CD4-positive, alpha-beta T cell treated with Interleukin-17A for 4 hours (primary cell): ENCODE measurements at regions not wholly inside any gene's neighbourhood (a gene's known extent, or its start where the extent isn't known, plus 50 kb on each side); places are given as distances from the start of the nearest gene placed in this dataset.

ENCODE experiments used
- DNase-seq: peaks from one replicate; pipeline ENCODE4 v3.0.0-alpha.2; 2020; ENCODE audit warnings: mixed read lengths

DNA sequence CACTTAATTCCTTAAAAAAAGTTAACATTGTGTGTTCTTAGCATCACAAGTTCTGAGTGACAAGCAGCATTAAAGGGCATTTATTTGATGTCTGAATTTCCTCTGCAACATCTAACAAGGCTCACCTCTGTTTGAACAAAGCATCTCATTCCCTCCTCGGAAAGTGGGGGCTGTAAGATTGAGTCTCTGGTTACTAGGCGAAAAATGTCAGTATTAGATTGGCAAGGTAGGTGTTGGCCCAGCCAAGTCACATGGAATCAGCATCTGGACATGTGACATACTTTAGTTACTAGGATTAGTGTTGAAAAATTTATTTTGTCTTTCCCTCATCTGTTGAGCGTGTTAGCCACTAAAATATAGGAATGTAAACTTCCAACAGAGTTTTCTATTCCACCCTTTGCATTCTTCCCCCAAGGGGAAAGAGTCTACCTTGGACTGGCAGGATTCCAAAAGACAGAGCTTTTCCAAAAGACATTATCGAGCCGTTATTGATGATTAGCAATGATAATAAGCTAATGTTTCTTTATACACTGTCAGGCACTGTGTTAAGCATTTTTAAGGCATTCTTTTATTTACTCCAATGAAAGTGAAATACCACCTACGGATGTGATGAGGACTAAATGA lies 194.9 kb upstream of the BTG1 start:
- DNase-seq, result no peak

DNA sequence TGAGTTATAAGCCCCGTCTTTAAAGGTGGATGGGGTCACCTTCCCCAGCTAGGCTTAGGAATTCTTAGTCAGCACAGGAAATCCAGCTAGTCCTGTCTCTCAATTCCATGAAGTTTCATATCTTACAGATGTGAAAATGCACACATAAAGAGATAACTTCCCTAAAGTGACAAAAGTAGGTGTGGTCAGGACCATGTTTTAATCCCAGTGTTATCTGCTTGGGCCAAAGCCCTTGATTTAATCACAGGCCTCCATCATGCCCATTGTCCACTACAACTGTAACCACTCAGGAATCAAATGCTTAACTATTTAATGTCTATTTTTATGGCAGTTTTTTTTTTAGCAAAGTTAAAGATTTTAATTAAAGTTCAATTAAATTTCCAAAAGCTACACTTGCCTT lies 194.4 kb upstream of the BTG1 start:
- no peak for DNase-seq

DNA sequence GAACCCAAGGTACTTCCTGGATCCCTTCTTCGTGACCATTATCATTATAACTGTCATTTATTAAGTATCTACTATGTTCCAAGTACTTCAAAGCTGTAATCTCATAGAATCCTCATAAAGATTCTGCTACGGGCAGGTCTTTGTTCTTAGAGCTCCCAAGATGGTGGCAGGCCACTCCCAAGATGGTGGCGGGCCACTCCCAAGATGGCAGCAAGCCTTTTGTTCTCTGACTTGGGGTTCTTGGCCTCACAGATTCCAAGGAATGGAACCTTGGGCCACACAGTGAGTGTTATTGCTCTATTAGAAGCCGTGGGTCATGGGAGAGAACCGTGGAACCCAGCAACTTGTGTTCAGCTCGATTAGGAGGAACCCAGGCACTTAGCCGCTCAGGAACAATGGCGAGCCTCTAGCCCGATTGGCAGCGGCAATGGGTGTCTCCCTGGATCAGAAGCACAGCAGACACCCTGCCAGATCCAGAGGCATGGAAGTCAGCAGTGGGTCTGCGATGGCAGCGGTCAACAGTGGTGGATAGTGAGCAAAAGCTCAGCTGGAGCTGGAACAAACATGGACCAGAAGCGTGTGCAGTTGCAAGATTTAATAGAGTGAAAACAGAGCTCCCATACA lies 193.7 kb upstream of the BTG1 start:
- DNase-seq, result no peak

DNA sequence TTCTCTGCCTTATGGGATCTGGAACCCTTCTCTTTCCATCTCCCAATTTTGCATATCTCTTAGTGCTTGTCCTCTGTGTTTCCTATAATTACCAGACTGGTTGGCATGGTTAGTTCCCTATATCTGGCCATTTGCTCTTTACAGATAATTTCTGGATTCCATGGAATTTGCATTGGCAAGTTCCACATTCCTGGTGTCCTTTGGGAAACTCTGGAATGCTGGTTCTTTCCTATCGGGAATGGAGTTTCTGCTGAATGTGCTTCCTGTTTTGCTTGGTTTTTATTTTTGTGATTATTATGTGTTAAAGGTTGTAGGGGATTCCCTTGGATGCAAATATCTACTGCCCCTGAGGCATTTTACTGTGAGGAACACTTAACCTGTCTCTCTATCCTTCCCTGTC lies 193.0 kb upstream of the BTG1 start:
- DNase-seq, result no peak

DNA sequence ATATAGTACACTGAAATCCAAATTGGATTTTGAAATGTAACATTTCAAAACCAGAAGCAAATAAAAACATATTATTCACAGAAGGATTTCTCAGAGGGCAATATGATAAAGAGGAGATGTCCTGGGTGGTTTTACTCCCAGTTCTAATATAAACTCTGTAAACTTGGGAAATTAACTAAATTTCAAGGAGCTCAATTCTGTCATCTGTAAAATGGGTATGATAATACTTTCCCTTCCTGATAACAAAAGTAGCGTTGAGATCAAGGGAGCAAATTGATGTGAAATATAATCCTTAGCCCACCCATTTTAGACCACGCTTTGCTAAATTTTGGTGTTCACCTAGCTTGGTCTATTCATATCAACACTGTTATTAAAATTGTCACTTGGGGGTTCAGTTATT lies 192.5 kb upstream of the BTG1 start:
- DNase-seq, result no peak

DNA sequence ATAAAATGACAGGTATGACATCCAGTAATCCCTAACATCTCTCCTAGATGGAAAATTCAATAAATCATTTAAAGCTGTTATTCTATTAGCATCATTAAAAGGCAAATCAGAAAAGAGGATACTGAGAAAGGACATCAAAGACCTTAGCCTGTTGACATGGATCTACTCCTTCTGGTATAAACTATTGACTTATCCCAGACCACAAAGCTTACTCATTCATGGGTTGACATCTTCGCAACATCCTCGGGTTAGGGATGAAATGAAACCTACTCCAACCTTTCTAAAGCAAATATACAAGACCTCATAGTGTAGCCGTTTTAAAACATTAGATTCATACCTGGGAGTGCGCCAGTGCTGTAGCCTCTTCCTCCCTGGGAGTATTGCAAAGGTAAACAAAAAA lies 191.5 kb upstream of the BTG1 start:
- DNase-seq, result no peak

DNA sequence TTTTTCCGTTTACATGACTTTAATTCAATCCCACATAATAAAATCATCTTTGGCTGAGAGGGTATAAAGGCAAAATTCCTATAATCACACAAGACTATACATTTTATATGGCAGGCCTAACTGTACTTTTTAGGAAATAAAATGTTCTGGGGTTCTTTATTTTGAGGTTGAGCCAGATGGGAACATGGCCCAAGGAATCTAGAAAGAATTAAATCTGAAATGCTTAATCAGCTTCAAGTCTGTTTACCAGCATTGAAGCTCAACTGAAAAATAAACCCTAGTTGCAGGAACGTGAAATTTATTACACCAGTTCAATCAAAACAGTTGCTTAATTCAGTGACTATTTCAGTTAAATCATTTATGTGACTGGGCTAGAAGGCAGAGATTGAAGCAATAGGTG lies 191.0 kb upstream of the BTG1 start:
- DNase-seq, result no peak

DNA sequence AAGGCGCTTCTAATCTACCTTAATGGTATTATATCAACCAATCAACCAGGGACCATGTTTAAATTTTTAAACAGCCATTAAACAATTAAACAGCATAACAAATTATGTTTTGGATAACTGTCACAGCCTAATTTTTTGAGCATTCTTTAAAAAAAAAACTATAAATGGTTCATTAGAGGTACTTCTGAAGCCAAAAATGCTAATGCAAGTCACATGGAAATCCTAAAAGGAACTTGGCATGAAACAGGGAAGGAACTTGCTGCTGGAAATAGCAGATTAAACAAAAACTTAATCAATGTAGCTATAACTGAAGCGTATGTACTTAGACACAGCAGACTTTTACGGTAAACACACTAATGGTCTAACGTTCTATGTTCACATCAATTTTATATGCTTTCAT lies 190.2 kb upstream of the BTG1 start:
- DNase-seq, result no peak

DNA sequence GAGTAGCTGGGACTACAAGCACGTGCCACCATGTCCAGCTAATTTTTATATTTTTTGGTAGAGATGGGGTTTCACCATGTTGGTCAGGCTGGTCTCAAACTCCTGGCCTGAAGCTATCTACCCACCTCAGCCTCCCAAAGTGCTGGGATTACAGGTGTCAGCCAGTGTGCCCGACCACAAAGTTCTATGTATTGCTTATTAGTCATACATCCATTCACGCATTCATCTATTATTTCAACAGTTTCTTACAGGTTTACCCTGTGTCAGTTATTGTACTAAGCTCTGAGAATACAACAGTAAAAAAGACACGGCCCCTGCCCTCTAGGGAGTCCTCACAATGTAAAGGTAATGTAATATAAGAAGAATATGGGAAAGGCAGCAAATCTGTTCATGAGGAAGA lies 188.9 kb upstream of the BTG1 start:
- DNase-seq, result no peak

DNA sequence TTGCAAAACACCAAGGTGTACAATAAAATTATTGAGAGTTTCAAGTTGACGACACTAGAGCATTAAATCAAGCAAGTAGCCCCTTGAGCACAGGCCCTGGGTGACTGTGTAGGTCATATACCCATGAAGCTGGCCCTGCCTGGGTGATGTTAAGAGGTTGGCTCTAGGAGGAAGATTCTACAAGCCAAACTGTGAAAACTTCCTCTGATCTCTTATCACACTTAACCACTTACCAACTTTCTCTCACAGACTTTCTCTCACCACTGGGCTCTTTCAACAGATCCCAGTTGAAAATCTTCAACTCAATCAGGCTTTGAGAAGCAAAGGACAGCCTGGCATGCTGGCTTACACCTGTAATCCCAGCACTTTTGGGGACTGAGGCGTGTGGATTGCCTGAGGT lies 186.9 kb upstream of the BTG1 start:
- peak; percentile 12 for DNase-seq

DNA sequence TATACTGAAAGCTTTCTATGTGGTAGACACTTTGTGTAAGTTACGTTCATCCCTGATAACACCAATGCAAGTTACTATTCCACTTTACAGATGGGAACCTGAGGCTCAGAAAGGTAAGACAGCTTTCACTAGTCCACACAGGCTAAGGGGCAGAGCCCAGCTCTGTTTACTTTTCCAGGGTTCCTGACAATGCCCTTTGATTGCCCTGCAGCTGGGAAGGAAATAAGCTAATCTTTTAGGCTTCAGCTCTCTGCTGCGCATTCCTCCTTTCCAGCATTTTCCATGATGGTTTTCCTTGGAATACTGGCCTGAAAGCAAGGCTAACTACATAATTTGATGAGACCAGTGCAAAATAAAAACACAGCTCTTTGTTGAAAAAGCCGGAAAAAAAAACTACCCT lies 185.7 kb upstream of the BTG1 start:
- no peak for DNase-seq

DNA sequence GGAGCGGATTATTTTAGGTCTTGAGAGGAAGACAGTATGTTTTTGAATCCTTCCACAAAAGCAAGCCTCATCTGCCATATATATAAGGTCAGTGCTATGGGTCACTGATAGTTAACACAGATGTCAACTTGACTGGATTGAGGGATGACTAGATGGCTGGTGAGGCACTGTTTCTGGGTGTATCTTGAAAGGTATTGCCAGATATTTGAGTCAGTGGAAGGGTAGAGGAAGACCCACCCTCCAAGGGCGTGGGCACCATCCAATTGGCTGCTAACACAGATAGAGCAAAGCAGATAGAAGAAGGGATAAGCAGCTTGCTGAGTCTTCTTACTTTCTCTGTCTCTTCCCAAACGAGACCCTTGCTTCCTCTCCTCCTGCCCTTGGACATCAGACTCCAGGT lies 185.0 kb upstream of the BTG1 start:
- no peak for DNase-seq

DNA sequence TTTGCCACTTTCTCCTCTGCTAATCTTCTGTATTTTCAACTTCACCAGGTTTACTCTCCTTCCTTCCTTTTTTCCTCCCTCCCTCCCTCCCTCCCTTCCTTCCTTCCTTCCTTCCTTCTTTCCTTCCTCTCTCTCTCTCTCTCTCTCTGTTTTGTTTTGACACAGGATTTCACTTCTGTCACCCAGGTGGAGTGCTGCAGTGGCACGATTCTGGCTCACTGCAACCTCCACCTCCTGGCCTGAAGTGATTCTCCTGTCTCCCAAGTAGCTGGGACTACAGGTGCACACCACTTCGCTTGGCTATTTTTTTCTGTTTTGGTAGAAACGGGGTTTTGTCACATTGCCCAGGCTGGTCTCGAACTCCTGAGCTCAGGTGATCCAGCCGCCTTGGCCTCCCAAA lies 181.2 kb upstream of the BTG1 start:
- DNase-seq, result no peak

DNA sequence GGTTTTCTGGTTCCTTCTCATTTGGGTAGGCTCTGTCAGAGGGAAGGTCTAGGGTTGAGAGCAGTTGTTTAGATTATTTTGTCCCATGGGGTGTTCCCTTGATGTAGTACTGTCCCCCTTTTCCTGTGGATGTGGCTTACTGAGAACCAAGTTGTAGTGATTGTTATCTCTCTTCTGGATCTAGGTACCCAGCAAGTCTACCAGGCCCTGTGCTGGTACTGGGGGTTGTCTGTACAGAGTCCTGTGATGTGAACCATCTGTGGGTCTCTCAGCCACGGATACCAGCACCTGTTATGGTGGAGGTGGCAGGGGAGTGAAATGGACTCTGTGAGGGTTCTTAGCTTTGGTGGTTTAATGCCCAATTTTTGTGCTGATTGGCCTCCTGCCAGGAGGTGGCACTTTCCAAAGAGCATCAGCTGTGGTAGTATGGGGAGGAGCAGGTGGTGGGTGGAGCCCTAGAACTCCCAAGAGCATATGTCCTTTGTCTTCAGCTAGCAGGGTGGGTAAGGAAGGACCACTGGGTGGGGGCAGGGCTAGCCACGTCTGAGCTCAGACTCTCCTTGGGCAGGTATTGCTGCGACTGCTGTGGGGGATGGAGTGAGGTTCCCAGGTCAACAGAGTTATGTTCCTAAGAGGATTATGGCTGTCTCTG lies 179.3 kb upstream of the BTG1 start:
- DNase-seq, result peak; percentile 13

DNA sequence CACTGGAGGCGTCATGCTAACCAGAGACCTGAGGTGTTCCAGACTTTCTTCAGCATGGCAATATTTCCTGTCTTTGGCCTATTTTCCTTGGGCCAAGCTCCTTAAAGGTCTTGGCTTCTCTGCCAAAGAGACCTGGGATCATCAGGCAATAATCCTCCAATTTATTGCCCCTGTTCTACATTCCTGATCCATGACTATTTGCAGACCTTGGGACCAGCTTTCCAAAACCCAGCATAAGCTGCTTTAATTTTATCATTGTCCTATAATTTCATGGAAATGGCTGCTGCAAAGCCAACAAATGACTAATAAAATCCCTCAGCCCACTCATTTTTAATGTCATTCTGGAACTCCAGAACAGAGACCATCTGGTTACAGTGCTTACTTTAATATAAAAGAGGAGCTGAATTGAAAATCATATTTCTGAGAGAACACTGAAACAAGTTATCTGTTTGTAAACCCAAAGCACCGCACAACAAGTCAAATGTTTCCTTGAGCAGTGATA lies 166.9 kb upstream of the BTG1 start:
- no peak for DNase-seq

DNA sequence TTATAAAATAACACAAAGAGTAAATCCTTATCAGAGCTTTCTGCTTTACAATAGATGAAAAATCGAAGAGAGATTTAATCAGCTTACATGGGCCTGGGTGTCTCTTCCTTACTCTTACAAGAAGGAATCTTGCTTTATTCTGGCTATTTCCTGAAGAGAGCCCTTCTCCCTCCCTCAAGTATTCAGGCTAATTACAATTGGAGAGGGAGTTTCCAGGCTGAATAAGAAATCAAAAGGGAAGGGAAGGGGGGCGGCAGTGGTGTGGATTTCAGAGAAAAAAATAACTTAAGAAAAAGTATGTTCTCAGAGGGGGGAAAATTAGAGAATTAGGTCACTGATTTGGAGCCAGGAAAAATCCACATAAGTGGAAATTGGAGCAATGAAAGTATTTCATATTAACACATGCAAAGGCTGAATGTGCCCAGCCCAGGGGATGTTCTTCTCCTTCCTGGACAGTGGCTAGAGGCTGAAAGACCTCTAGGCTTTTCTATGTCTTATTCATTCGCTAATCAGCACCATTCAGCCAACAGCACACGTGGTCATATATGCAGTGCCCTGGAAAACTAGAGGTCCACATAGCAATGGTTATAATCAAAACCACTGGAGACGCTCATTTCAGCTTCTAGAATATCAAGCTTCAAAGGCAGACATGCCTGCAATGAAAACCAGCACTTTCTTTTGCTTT lies 158.9 kb upstream of the BTG1 start:
- no peak for DNase-seq

DNA sequence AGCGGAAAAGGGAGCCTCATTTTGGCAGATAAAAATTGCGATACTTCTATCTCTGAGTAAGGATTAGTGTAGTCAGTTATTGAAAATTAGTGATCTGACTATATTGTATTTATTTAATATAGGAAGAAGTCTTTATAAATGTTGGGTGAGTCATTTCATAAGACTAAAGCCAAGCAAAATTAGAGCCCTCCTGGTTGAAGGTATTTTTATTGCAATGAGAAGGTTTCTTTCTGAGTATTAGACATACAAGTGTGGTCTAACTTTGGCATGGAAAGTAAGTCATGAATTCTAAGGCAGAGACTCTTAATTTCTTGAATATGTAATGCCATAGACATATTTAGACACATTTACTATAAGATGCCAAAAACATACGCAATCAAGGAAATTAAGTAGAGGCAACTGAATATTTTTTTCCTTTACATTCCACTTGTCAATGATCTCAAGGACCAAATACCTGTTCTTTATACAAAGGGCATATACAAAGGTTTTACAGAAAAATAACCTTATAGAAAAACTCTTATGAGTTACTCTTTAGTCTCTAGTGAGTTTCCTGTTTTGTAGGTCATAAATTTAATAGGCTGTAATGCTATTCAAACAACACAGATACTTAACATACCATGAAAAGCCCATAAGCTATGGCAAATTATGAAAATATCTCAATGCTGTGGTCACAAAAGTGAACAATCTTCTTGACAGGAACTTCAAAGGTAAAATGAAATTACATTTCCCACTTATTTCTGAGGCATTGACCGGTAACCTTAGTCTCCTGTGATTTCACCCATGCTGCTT lies 156.6 kb upstream of the BTG1 start:
- no peak for DNase-seq

DNA sequence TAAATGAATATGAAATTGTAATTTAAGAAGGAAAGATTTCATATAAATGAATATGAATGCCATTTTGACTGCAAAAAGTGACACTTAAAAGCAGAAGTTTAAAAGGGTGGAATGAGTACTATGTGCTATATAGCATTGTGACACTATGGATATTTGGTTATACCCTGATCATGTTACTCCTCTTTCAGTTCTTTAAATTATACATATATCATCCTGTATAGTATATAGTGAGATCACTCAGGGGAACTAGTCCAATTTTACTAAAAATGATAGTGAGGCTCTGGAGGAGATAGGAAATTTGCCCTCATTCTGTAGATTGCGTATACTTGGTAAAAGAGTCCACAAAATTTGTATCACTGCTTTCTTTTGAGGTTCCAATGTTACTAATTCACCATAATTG lies 155.7 kb upstream of the BTG1 start:
- no peak for DNase-seq

DNA sequence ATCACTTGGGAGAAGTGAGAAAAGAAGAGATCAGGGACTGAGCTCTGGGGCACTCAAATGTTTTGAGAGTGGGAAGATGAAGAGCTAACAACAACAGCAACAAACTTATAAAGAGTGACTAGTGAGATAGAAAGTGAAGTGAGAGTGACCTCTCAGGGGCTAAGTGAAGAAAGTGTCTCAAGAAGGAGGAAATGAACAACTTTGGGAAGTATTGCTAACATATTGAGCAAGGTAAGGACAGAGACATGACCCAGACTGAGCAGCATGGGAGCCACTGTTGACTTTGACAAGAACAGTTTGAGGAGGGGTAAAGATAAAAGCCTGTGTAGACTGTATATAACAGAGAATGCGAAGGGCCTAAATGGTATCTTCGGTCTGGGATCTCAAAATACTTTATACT lies 155.1 kb upstream of the BTG1 start:
- no peak for DNase-seq

DNA sequence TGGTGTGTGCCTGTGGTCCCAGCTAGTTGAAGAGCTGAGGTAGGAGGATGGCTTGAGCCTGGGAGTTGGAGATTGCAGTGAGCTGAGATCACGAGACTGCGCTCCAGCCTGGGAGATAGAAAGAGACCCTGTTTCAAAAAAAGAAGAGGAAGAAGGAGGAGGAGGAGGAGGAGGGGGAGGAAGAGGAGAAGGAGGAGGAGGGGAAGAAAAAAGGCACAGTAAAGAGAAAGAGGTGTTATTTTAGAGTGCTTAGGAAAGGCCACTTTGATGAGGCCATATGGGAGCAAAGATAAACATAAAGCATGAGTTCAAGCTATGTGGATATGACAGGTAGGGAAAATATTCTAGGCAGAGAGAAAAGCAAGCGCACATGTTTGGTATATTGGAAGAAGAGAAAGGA lies 154.1 kb upstream of the BTG1 start:
- DNase-seq, result no peak

DNA sequence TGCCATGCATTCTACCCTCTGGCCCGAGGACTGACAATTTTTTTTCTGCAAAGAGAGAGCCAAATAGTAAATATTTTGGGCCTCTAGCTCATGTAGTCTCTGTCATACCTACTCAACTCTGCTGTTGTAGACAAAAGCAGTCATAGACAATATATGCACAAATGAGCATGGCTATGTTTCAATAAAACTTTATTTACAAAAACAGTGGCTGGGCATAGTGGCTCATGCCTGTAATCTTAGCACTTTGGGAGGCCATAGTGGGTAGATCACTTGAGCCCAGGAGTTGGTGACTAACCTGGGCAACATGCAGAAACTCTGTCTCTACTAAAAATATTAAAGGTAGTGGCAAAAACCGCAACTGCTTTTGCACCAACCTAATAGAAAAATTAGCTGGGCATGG lies 153.7 kb upstream of the BTG1 start:
- DNase-seq, result no peak

DNA sequence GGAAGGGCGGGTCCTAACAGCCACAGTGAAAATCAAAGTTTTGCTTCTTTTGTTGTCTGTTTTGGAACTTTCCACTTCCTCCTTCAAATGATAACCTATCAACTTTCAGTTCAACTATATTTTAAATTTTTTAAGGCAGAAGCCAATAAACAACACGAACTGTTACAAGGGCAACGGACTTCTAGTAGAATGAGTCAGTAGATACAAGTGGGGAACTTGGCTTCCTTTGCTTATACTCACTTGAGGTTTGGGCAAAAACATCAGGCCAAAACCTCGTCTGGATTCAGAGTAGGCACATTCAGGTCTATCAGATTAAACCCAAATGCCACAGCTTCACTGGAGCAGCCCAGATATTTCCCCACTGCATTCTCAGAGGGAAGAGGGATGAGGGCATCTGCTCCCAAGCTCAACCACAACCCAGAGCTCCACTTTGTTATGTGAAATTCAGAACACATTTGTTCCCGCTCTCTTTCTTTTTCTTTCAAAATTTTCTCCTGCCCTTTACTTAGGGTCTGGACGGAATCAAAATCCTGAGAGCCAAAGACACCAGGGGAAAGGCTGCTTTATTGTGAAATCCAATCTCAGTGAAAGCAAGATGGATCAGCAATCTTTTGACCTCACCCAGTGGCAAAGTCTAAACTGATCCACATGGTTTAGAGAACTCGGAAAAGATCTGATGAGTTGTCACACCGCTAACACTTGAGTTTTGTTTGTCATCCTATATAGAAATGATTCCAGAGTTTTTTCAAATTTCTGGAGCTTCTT lies 152.5 kb upstream of the BTG1 start:
- DNase-seq, result peak; percentile 55
